Suprapubic skin (tissue), 4 donors: ENCODE measurements at regions not wholly inside any gene's neighbourhood (a gene's known extent, or its start where the extent isn't known, plus 50 kb on each side); places are given as distances from the start of the nearest gene placed in this dataset.

ENCODE experiments used
- CTCF ChIP-seq, 2 donors: fragments of 200-600 bp in 1 of 2; fragments of 450-650 bp in 1 of 2; sonication (generic) in 1 of 2; IDR thresholded peaks; one replicate each; pipeline ENCODE4 v1.5.1; 2016 to 2019; ENCODE audit warnings: antibody characterized with exemption in 2 of 2, mild to moderate bottlenecking in 1 of 2, moderate library complexity in 1 of 2
- POLR2A ChIP-seq, 2 donors: fragments of 450-650 bp; IDR thresholded peaks; one replicate each; pipeline ENCODE4 v1.6.1; 2017; ENCODE audit warnings: antibody characterized with exemption in 2 of 2, mild to moderate bottlenecking in 2 of 2, moderate library complexity in 2 of 2
- POLR2AphosphoS5 ChIP-seq, 3 donors: sonication (generic); formaldehyde crosslinking; IDR thresholded peaks; one replicate each; pipeline ENCODE4 v1.6.1; 2017; ENCODE audit warnings: antibody characterized with exemption in 3 of 3

- TF ChIP-seq POLR2AphosphoS5 (IDR thresholded peaks at IDR 0.05) = no peak
- TF ChIP-seq CTCF (IDR thresholded peaks at IDR 0.05) = no peak
- no peak for TF ChIP-seq POLR2A (IDR thresholded peaks at IDR 0.05)
These were observed 156.1 kb downstream of the DKK1 start for GRCh38 chr10:52469970-52470705.
